ENCODE measurements at regions not wholly inside any gene's neighbourhood (a gene's known extent, or its start where the extent isn't known, plus 50 kb on each side); places are given as distances from the start of the nearest gene placed in this dataset.
"Not testable (repeated sequence)": the region's sequence is repeated elsewhere in the genome, so short reads cannot be mapped to it uniquely, and the experiment has no call there.

DNA sequence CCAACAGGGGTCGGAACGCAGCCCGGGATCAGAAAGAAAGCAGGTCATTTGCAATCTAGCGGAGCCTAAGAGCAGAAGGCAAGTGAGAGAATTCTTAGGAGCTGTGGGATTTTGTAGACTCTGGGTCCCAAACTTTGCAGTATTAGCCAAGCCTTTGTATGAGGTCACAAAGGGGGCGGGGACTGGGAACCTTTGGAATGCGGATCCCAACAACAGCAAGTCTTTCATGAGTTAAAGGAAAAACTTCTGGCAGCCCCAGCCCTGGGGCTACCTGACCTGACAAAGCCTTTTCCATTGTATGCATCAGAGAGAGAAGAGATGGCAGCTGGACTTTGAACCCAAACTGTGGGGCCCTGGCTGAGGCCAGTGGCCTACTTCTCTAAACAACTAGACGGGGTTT lies 73.3 kb downstream of the DAPL1 start:
- not testable (repeated sequence) for TF ChIP-seq POLR2A (IDR thresholded peaks at IDR 0.05)
- TF ChIP-seq, protein P1, sequence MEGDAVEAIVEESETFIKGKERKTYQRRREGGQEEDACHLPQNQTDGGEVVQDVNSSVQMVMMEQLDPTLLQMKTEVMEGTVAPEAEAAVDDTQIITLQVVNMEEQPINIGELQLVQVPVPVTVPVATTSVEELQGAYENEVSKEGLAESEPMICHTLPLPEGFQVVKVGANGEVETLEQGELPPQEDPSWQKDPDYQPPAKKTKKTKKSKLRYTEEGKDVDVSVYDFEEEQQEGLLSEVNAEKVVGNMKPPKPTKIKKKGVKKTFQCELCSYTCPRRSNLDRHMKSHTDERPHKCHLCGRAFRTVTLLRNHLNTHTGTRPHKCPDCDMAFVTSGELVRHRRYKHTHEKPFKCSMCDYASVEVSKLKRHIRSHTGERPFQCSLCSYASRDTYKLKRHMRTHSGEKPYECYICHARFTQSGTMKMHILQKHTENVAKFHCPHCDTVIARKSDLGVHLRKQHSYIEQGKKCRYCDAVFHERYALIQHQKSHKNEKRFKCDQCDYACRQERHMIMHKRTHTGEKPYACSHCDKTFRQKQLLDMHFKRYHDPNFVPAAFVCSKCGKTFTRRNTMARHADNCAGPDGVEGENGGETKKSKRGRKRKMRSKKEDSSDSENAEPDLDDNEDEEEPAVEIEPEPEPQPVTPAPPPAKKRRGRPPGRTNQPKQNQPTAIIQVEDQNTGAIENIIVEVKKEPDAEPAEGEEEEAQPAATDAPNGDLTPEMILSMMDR (IDR thresholded peaks at IDR 0.05) = not testable (repeated sequence)

All from right lobe of liver (tissue), 4 donors.